ENCODE measurements at regions not wholly inside any gene's neighbourhood (a gene's known extent, or its start where the extent isn't known, plus 50 kb on each side); places are given as distances from the start of the nearest gene placed in this dataset.
"Not testable (repeated sequence)": the region's sequence is repeated elsewhere in the genome, so short reads cannot be mapped to it uniquely, and the experiment has no call there.

DNA sequence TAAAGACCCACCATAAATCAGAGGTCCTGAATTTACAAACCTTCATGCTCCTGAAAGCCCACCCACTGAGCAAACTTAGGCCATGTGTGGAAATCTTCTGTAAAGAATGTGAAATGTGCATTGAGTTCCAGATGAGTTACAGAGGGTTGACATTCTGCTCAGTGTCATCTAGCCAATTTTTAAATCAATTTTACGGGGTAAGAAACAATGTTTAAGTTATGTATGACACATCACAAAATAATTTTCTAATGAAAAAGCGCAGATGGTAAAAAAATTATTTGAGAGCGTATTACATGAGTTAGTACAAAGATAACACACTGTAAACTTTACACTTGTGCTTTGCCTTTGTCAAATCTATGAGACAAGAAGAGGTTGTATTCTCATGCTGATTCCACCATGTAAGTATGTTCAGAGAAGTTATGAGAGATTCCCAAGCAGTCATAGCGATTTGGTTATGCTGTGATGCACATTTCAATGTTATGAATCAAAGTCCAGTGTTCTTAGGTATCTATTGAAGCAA lies 446.3 kb downstream of the ADCYAP1 start:
- TF ChIP-seq, protein P1, sequence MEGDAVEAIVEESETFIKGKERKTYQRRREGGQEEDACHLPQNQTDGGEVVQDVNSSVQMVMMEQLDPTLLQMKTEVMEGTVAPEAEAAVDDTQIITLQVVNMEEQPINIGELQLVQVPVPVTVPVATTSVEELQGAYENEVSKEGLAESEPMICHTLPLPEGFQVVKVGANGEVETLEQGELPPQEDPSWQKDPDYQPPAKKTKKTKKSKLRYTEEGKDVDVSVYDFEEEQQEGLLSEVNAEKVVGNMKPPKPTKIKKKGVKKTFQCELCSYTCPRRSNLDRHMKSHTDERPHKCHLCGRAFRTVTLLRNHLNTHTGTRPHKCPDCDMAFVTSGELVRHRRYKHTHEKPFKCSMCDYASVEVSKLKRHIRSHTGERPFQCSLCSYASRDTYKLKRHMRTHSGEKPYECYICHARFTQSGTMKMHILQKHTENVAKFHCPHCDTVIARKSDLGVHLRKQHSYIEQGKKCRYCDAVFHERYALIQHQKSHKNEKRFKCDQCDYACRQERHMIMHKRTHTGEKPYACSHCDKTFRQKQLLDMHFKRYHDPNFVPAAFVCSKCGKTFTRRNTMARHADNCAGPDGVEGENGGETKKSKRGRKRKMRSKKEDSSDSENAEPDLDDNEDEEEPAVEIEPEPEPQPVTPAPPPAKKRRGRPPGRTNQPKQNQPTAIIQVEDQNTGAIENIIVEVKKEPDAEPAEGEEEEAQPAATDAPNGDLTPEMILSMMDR (IDR thresholded peaks at IDR 0.05; ENCODE audit: control insufficient read depth, insufficient read depth, low read depth, low read length, missing control alignments) = no peak
- no peak overlapping the region for H3K4me3 ChIP-seq (ENCODE audit: control insufficient read depth, low read depth, low read length)
- DNase-seq (ENCODE audit: low read depth) = no peak

DNA sequence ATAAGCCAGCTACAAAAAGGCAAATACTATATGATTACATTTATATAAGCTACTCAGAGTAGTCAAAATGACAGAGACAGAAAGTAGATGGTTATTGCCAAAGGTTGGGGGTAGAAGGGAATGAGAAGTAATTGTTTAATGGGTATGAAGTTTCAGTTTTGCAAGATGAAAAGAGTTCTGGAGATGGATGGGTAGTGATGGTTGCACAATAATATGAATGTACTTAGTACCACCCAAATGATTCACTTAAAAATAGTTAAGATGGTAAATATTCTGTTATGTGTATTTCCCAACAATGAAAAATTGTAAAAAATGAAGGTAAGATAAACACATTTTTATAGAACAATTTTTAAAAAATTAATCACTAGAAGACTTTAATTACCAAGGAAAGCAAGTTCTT lies 448.4 kb downstream of the ADCYAP1 start:
- DNase-seq (ENCODE audit: low read depth) = no peak
- no peak overlapping the region for H3K4me3 ChIP-seq (ENCODE audit: control insufficient read depth, low read depth, low read length)
- TF ChIP-seq, protein P1 (IDR thresholded peaks at IDR 0.05; ENCODE audit: control insufficient read depth, insufficient read depth, low read depth, low read length, missing control alignments) = no peak

DNA sequence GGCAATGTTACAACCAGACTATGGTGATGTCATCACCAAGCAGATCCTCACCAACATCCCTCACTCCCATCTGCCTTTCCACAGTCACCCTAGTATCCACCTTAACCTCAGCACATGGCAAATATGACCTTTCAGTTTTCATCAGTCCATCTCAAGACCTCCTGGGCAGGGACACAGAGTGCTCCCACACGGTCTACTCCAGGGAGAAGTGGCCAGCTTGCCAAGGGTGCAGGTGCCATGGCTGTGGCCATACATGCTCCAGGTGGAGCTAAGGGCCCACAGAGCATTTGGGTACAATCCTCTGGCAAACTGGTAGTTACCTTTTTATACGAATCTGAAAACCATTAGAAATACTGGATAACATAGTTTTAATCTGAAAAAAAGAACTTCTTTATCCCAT lies 453.1 kb downstream of the ADCYAP1 start:
- no peak overlapping the region for H3K4me3 ChIP-seq (ENCODE audit: control insufficient read depth, low read depth, low read length)
- DNase-seq (ENCODE audit: low read depth) = no peak
- TF ChIP-seq, protein P1 (IDR thresholded peaks at IDR 0.05; ENCODE audit: control insufficient read depth, insufficient read depth, low read depth, low read length, missing control alignments) = no peak

DNA sequence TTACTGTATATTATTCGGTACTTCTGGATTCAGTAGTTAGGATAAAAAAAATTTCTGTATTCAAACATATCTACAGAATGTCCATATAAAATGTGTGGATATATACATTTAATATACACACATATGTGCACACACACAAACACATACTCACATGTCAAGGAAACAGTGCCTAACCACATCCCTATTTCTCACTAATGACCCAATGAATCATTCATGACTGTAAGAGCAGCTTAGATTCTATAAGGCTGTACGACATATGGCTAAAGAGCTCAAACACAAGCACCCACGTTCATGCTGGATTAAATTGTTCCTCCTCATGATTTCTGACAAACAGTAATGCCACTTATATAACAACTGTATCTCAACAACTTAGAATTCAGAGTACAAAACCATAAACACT lies 457.3 kb downstream of the ADCYAP1 start:
- no peak for DNase-seq (ENCODE audit: low read depth)
- TF ChIP-seq, protein P1 (IDR thresholded peaks at IDR 0.05; ENCODE audit: control insufficient read depth, insufficient read depth, low read depth, low read length, missing control alignments) = no peak
- H3K4me3 ChIP-seq (ENCODE audit: control insufficient read depth, low read depth, low read length) = no peak overlapping the region

DNA sequence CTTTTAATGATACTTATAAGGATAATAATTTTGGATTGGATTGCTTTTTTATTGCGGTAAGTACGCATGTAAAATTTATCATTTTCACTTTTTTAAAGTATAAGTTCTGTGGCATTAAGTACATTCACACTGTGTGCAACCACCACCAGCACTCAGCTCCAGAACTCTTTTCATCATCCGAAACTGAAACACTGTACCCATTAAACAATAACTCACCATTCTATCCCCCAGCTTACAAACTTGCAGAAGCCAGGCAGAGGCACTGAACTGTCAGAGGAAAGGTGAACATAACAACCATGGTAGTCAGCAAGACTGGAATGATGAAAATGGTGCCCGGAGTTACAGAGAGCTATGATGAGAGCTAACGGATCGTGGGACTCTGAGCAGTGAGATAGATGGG lies 465.9 kb downstream of the ADCYAP1 start:
- DNase-seq (ENCODE audit: low read depth) = no peak
- TF ChIP-seq, protein P1 (IDR thresholded peaks at IDR 0.05; ENCODE audit: control insufficient read depth, insufficient read depth, low read depth, low read length, missing control alignments) = no peak

DNA sequence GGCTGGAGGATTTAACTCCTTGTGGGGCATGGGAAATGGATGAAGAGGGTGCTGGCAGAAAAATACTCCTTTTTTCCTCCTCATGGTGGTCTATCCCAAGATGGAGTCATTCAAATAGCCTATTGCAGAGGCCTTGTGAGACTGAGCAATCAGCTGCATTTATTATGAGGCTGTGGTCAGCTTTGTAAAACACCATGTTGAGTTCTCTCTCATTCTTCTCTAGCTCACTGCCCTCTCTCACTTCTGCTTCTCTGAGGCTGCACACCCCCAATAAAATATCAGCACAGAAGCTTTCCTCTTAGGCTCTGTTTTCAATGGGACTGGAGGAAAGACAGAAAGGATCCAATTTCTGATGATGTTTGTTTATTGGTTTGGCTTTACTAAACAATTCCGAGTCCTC lies 467.1 kb downstream of the ADCYAP1 start:
- no peak overlapping the region for H3K4me3 ChIP-seq (ENCODE audit: control insufficient read depth, low read depth, low read length)
- TF ChIP-seq, protein P1 (IDR thresholded peaks at IDR 0.05; ENCODE audit: control insufficient read depth, insufficient read depth, low read depth, low read length, missing control alignments) = no peak
- no peak for DNase-seq (ENCODE audit: low read depth)

More for the DNA sequence above, 465.9 kb downstream of the ADCYAP1 start:
- no peak overlapping the region for H3K4me3 ChIP-seq (ENCODE audit: control insufficient read depth, low read depth, low read length)

DNA sequence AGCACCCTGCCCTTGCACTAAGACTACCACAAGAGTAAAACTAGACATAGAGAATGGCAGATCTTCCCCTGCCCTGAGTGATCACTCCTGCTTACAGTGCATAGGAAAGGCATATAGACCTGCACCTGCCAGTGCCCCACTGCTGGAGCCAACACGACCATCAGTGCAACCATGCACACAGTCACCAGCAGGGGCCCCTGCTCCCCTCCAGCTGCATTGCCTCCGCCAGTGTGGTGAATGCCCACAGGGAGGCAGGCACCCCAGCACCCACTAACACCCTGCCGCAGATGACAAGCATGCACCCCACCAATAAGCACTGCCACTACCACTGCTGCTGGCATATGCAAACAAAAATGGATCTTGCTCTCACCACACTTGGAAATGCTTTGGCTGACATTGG lies 478.8 kb downstream of the ADCYAP1 start:
- DNase-seq (ENCODE audit: low read depth) = no peak
- H3K4me3 ChIP-seq (ENCODE audit: control insufficient read depth, low read depth, low read length) = no peak overlapping the region
- TF ChIP-seq, protein P1 (IDR thresholded peaks at IDR 0.05; ENCODE audit: control insufficient read depth, insufficient read depth, low read depth, low read length, missing control alignments) = no peak

DNA sequence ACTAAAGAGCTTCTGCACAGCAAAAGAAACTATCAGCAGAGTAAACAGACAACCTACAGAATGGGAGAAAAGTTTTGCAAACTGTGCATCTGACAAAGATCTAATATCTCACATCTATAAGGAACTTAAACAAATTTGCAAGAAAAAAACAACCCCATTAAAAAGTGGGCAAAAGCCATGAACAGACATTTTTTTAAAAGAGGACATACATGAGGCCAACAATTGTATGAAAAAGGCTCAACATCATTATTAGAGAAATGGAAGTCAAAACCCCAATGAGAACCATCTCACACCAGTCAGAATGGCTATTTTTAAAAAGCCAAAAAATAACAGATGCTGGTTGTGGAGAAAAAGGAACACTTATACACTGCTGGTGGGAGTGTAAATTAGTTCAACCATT lies 483.8 kb downstream of the ADCYAP1 start:
- H3K4me3 ChIP-seq (ENCODE audit: control insufficient read depth, low read depth, low read length); DNase-seq (ENCODE audit: low read depth): not testable (repeated sequence)

All from AG09309 (cell line).